HepG2 (cell line): ENCODE measurements at regions not wholly inside any gene's neighbourhood (a gene's known extent, or its start where the extent isn't known, plus 50 kb on each side); places are given as distances from the start of the nearest gene placed in this dataset.

Experiments used
- ATF7-NPFF ChIP-seq: sonication (generic); formaldehyde crosslinking; IDR thresholded peaks from 2 replicates; pipeline ENCODE4 v1.8.1; 2023; ENCODE audit warnings: mild to moderate bottlenecking, low read depth, missing genetic modification reagents, moderate library complexity
- CC2D1A ChIP-seq: sonication (generic); formaldehyde crosslinking; IDR thresholded peaks from 2 replicates; pipeline ENCODE4 v1.8.1; 2023; ENCODE audit warnings: mild to moderate bottlenecking, missing genetic modification reagents
- CEBPB ChIP-seq: IDR thresholded peaks from 2 replicates; pipeline ENCODE4 v1.6.1; 2011; ENCODE audit warnings: low read depth, low read length, improper control_type of control experiment, borderline replicate concordance
- HMG20A ChIP-seq: IDR thresholded peaks from 2 replicates; pipeline ENCODE4 v1.6.1; 2016; ENCODE audit warnings: borderline replicate concordance
- HNF1B ChIP-seq: sonication (generic); formaldehyde crosslinking; IDR thresholded peaks from 2 replicates; pipeline ENCODE4 v1.5.1; 2020; ENCODE audit warnings: mild to moderate bottlenecking, moderate library complexity, missing genetic modification reagents
- JARID2 ChIP-seq: sonication (generic); formaldehyde crosslinking; IDR thresholded peaks from 2 replicates; pipeline ENCODE4 v1.8.1; 2023; ENCODE audit warnings: missing genetic modification reagents, inconsistent platforms; ENCODE audit not compliant: insufficient replicate concordance
- KDM4B ChIP-seq: sonication (generic); formaldehyde crosslinking; IDR thresholded peaks from 2 replicates; pipeline ENCODE4 v1.4.0; 2020; ENCODE audit warnings: missing genetic modification reagents
- KMT2A ChIP-seq: sonication (generic); formaldehyde crosslinking; IDR thresholded peaks from 2 replicates; pipeline ENCODE4 v1.4.0; 2020; ENCODE audit warnings: missing genetic modification reagents
- LCORL ChIP-seq, 2 experiments: fragments of 450-650 bp in 1 of 2; sonication (generic) in 1 of 2; formaldehyde crosslinking in 1 of 2; IDR thresholded peaks; 2 replicates each; pipeline versions ENCODE4 v1.5.0 to v1.6.1; 2017 to 2020; ENCODE audit warnings: antibody characterized with exemption in 1 of 2, missing genetic modification reagents in 1 of 2
- MIER3 ChIP-seq: IDR thresholded peaks from 2 replicates; pipeline ENCODE4 v1.6.1; 2016; ENCODE audit warnings: missing compliant biosample characterization, borderline replicate concordance
- PTBP1 ChIP-seq: fragments of 200-400 bp; formaldehyde crosslinking; IDR thresholded peaks from 2 replicates; pipeline ENCODE4 v1.6.1; 2018; ENCODE audit warnings: low read length, low read depth; ENCODE audit not compliant: poor library complexity, severe bottlenecking
- RXRB ChIP-seq: IDR thresholded peaks from 2 replicates; pipeline ENCODE4 v1.6.1; 2016; ENCODE audit warnings: borderline replicate concordance, missing genetic modification reagents, missing compliant biosample characterization
- SP4 ChIP-seq: sonication (generic); formaldehyde crosslinking; IDR thresholded peaks from 2 replicates; pipeline ENCODE4 v1.8.1; 2023; ENCODE audit warnings: mild to moderate bottlenecking, missing genetic modification reagents
- TP53 ChIP-seq: sonication (generic); formaldehyde crosslinking; conservative IDR thresholded peaks from 2 replicates; pipeline ENCODE4 v1.4.0; 2020; ENCODE audit warnings: missing genetic modification reagents
- UBTF ChIP-seq: sonication (generic); formaldehyde crosslinking; IDR thresholded peaks from 2 replicates; pipeline ENCODE4 v1.4.0; 2020; ENCODE audit warnings: mild to moderate bottlenecking, missing genetic modification reagents
- ZC3H4 ChIP-seq: sonication (generic); formaldehyde crosslinking; IDR thresholded peaks from 2 replicates; pipeline ENCODE4 v1.4.0; 2020; ENCODE audit warnings: missing genetic modification reagents, borderline replicate concordance
- ZFP36L1 ChIP-seq: sonication (generic); formaldehyde crosslinking; IDR thresholded peaks from 2 replicates; pipeline ENCODE4 v1.8.0; 2022; ENCODE audit warnings: mild to moderate bottlenecking, missing genetic modification reagents, moderate library complexity
- ZFYVE20 ChIP-seq: sonication (generic); formaldehyde crosslinking; IDR thresholded peaks from 2 replicates; pipeline ENCODE4 v1.8.0; 2023; ENCODE audit warnings: low read depth, mild to moderate bottlenecking, moderate library complexity, missing genetic modification reagents, borderline replicate concordance
- ZMAT3 ChIP-seq: sonication (generic); formaldehyde crosslinking; conservative IDR thresholded peaks from 2 replicates; pipeline ENCODE4 v1.7.0; 2021; ENCODE audit warnings: missing genetic modification reagents
- ZNF431 ChIP-seq: sonication (generic); formaldehyde crosslinking; IDR thresholded peaks from 2 replicates; pipeline ENCODE4 v1.9.0; 2022; ENCODE audit warnings: missing genetic modification reagents, low read depth, mild to moderate bottlenecking, borderline replicate concordance
- ZNF589 ChIP-seq: sonication (generic); formaldehyde crosslinking; conservative IDR thresholded peaks from 2 replicates; pipeline ENCODE4 v1.8.0; 2022; ENCODE audit warnings: mild to moderate bottlenecking, moderate library complexity, missing genetic modification reagents
- ZNF678 ChIP-seq: sonication (generic); formaldehyde crosslinking; IDR thresholded peaks from 2 replicates; pipeline ENCODE4 v1.4.0; 2020; ENCODE audit warnings: mild to moderate bottlenecking, missing genetic modification reagents
- ZNF782 ChIP-seq: sonication (generic); formaldehyde crosslinking; IDR thresholded peaks from 2 replicates; pipeline ENCODE4 v1.4.0; 2020; ENCODE audit warnings: missing genetic modification reagents, mild to moderate bottlenecking, borderline replicate concordance
- TF ChIP-seq, protein P1 (sequence below): sonication (generic); formaldehyde crosslinking; IDR thresholded peaks from 2 replicates; pipeline ENCODE4 v1.4.0; 2020; ENCODE audit warnings: missing genetic modification reagents
- TF ChIP-seq, protein P2 (sequence below): sonication (generic); formaldehyde crosslinking; IDR thresholded peaks from 2 replicates; pipeline ENCODE4 v1.4.0; 2020; ENCODE audit warnings: missing genetic modification reagents

- no peak for TF ChIP-seq UBTF
- TF ChIP-seq CC2D1A (CRISPR knock-in tag): no peak
- peak; percentile 83 for TF ChIP-seq CEBPB
- TF ChIP-seq HNF1B (CRISPR knock-in tag): no peak
- TF ChIP-seq PTBP1: no peak
- TF ChIP-seq SP4 (CRISPR knock-in tag): no peak
- TF ChIP-seq, protein P1, sequence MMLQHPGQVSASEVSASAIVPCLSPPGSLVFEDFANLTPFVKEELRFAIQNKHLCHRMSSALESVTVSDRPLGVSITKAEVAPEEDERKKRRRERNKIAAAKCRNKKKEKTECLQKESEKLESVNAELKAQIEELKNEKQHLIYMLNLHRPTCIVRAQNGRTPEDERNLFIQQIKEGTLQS (CRISPR knock-in tag): no peak
- TF ChIP-seq KDM4B: no peak
- peak; percentile 69; the same call in 1 of the 2 replicates for TF ChIP-seq HMG20A (CRISPR knock-in tag)
- TF ChIP-seq ZC3H4 (CRISPR knock-in tag): no peak
- TF ChIP-seq ZNF589: no peak
- TF ChIP-seq ZFP36L1 (CRISPR knock-in tag): no peak
- no peak for TF ChIP-seq ZMAT3 (CRISPR knock-in tag)
- TF ChIP-seq, protein P2, sequence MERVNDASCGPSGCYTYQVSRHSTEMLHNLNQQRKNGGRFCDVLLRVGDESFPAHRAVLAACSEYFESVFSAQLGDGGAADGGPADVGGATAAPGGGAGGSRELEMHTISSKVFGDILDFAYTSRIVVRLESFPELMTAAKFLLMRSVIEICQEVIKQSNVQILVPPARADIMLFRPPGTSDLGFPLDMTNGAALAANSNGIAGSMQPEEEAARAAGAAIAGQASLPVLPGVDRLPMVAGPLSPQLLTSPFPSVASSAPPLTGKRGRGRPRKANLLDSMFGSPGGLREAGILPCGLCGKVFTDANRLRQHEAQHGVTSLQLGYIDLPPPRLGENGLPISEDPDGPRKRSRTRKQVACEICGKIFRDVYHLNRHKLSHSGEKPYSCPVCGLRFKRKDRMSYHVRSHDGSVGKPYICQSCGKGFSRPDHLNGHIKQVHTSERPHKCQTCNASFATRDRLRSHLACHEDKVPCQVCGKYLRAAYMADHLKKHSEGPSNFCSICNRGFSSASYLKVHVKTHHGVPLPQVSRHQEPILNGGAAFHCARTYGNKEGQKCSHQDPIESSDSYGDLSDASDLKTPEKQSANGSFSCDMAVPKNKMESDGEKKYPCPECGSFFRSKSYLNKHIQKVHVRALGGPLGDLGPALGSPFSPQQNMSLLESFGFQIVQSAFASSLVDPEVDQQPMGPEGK: no peak
- TF ChIP-seq TP53 (CRISPR knock-in tag): no peak
- TF ChIP-seq RXRB (CRISPR knock-in tag): peak; percentile 58; the same call in 1 of the 2 replicates
- no peak for TF ChIP-seq ATF7-NPFF (CRISPR knock-in tag)
- TF ChIP-seq ZNF431 (CRISPR knock-in tag): no peak
- no peak for TF ChIP-seq ZNF678 (CRISPR knock-in tag)
- no peak for TF ChIP-seq MIER3 (CRISPR knock-in tag)
- TF ChIP-seq ZFYVE20 (CRISPR knock-in tag): no peak
- TF ChIP-seq JARID2: no peak
- no peak for TF ChIP-seq ZNF782
- no peak for TF ChIP-seq KMT2A (CRISPR knock-in tag)
- TF ChIP-seq LCORL (IDR thresholded peaks at IDR 0.05): no peak
- no peak for TF ChIP-seq LCORL (CRISPR knock-in tag; IDR thresholded peaks at IDR 0.05)
These were observed 130.7 kb upstream of the TMEM164 start (continued) for GRCh38 chrX:109872021-109872732.
